CD4-positive, CD25-positive, alpha-beta regulatory T cell (primary cell): ENCODE measurements at regions not wholly inside any gene's neighbourhood (a gene's known extent, or its start where the extent isn't known, plus 50 kb on each side); places are given as distances from the start of the nearest gene placed in this dataset.

ENCODE experiments used
- ATAC-seq, 2 donors: fragments of 150-1000 bp; cut with Tn5 transposase; one replicate each; pipeline ENCODE4 v1.10.0; 2021; ENCODE audit warnings: low read depth in 2 of 2, moderate number of reproducible peaks in 2 of 2, moderate library complexity in 1 of 2
- DNase-seq, 3 donors: peaks; one replicate each; pipeline versions ENCODE4 v3.0.0 to v3.0.0-alpha.2; 2012 to 2022; ENCODE audit warnings: mixed read lengths in 1 of 3
- H3K27ac ChIP-seq: one replicate; pipeline ENCODE4 v1.7.0; 2013; ENCODE audit warnings: mild to moderate bottlenecking, low read length; ENCODE audit not compliant: insufficient read depth, poor library complexity, severe bottlenecking
- H3K27me3 ChIP-seq: one replicate; pipeline ENCODE4 v1.7.0; 2013; ENCODE audit warnings: low read length; ENCODE audit not compliant: control insufficient read depth, insufficient read depth
- H3K36me3 ChIP-seq: one replicate; pipeline ENCODE4 v1.7.0; 2013; ENCODE audit warnings: mild to moderate bottlenecking, low read length, moderate library complexity; ENCODE audit not compliant: control insufficient read depth, insufficient read depth
- H3K4me1 ChIP-seq: 2 replicates; pipeline ENCODE4 v1.7.0; 2013; ENCODE audit warnings: mild to moderate bottlenecking, low read length; ENCODE audit not compliant: insufficient read depth, control insufficient read depth, poor library complexity, severe bottlenecking
- H3K4me3 ChIP-seq: one replicate; pipeline ENCODE4 v1.7.0; 2013; ENCODE audit warnings: low read depth, mild to moderate bottlenecking, low read length, moderate library complexity
- H3K9me3 ChIP-seq, 2 experiments: 1 replicate in 1 of 2; 2 replicates in 1 of 2; pipeline ENCODE4 v1.7.0; 2013; ENCODE audit warnings: low read length in 2 of 2, mild to moderate bottlenecking in 1 of 2, moderate library complexity in 1 of 2; ENCODE audit not compliant: control insufficient read depth in 2 of 2
- H3K27ac Mint-ChIP-seq, 3 donors: one replicate each; pipeline ENCODE4 v1.8.0; 2020 to 2022; ENCODE audit warnings: mild to moderate bottlenecking in 3 of 3, mixed read lengths in 3 of 3, moderate library complexity in 2 of 3
- H3K27me3 Mint-ChIP-seq: one replicate; pipeline ENCODE4 v1.8.0; 2022; ENCODE audit warnings: mild to moderate bottlenecking, mixed read lengths
- H3K36me3 Mint-ChIP-seq: one replicate; pipeline ENCODE4 v1.8.0; 2020; ENCODE audit warnings: mixed read lengths
- H3K4me1 Mint-ChIP-seq, 4 donors: one replicate each; pipeline ENCODE4 v1.8.0; 2020 to 2022; ENCODE audit warnings: mixed read lengths in 4 of 4, mild to moderate bottlenecking in 1 of 4
- H3K4me3 Mint-ChIP-seq, 4 donors: one replicate each; pipeline ENCODE4 v1.8.0; 2020 to 2022; ENCODE audit warnings: mild to moderate bottlenecking in 4 of 4, mixed read lengths in 4 of 4, moderate library complexity in 3 of 4
- H3K9me3 Mint-ChIP-seq, 7 donors: one replicate each; pipeline ENCODE4 v1.8.0; 2020 to 2022; ENCODE audit warnings: mixed read lengths in 7 of 7, mild to moderate bottlenecking in 3 of 7, moderate library complexity in 2 of 7

DNA sequence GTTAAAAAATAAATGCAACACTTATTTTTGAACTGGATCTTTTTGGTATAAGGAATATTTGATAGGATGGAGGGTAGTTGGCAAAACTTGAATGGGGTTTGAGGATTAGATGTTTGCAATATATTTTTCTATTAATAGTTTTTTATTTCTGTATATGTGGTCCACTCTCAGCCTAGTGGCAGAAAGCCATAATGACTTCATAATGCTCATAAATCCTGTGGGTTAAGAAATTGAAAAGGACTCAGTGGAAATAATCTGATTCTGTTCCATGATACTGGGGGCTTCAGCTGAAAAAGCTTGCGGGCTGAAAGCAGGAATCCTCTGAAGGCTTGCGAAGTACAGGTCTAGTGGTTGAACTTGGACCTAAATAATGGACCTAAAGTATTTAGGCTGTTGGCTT, 1028.6 kb upstream of the PRMT6 start:
- H3K27ac Mint-ChIP-seq = no peak overlapping the region

GRCh38 chr1:106037526-106037925, 1018.9 kb upstream of the PRMT6 start:
- ATAC-seq = no peak
- H3K4me1 ChIP-seq = no peaks in the 10 kb centered on the region
- H3K27ac Mint-ChIP-seq = no peak overlapping the region
- H3K9me3 ChIP-seq = peaks cover 5% of the 10 kb centered on the region in 2 experiments
- H3K4me1 Mint-ChIP-seq = no peaks in the 10 kb centered on the region
- H3K9me3 Mint-ChIP-seq = peaks cover 0 to 18% (median 5%) of the 10 kb centered on the region in 7 donors
- H3K4me3 Mint-ChIP-seq = no peak overlapping the region
- no peak overlapping the region for H3K27ac ChIP-seq
- H3K27me3 Mint-ChIP-seq = no peaks in the 10 kb centered on the region
- H3K27me3 ChIP-seq = no peaks in the 10 kb centered on the region
- H3K36me3 Mint-ChIP-seq = no peaks in the 10 kb centered on the region
- DNase-seq = no peak
- no peak overlapping the region for H3K4me3 ChIP-seq
- no peaks in the 10 kb centered on the region for H3K36me3 ChIP-seq

More for the DNA sequence above, 1028.6 kb upstream of the PRMT6 start:
- H3K36me3 ChIP-seq = no peaks in the 10 kb centered on the region
- no peak overlapping the region for H3K4me3 ChIP-seq
- H3K9me3 ChIP-seq = no peaks in the 10 kb centered on the region
- no peaks in the 10 kb centered on the region for H3K4me1 ChIP-seq
- Mint-ChIP-seq H3K4me3 (no peak overlapping the region), H3K9me3 (peaks cover 0 to 6% (median 0%) of the 10 kb centered on the region in 7 donors), H3K4me1 (no peaks in the 10 kb centered on the region), H3K27me3 (no peaks in the 10 kb centered on the region), H3K36me3 (no peaks in the 10 kb centered on the region)
- ATAC-seq (no peak), DNase-seq (no peak)
- no peak overlapping the region for H3K27ac ChIP-seq
- H3K27me3 ChIP-seq = no peaks in the 10 kb centered on the region

- Mint-ChIP-seq H3K9me3 (peaks cover 0 to 24% (median 8%) of the 10 kb centered on the region in 7 donors), H3K27ac (no peak overlapping the region), H3K4me3 (no peak overlapping the region), H3K4me1 (no peaks in the 10 kb centered on the region), H3K36me3 (no peaks in the 10 kb centered on the region), H3K27me3 (no peaks in the 10 kb centered on the region)
- Histone ChIP-seq H3K4me1 (no peaks in the 10 kb centered on the region), H3K27me3 (no peaks in the 10 kb centered on the region), H3K27ac (no peak overlapping the region), H3K9me3 (peaks cover 5 to 8% of the 10 kb centered on the region in 2 experiments), H3K4me3 (no peak overlapping the region), H3K36me3 (no peaks in the 10 kb centered on the region)
- no peak for DNase-seq
- ATAC-seq = no peak
Measured at GRCh38 chr1:106038260-106038659, 1018.2 kb upstream of the PRMT6 start.

DNA sequence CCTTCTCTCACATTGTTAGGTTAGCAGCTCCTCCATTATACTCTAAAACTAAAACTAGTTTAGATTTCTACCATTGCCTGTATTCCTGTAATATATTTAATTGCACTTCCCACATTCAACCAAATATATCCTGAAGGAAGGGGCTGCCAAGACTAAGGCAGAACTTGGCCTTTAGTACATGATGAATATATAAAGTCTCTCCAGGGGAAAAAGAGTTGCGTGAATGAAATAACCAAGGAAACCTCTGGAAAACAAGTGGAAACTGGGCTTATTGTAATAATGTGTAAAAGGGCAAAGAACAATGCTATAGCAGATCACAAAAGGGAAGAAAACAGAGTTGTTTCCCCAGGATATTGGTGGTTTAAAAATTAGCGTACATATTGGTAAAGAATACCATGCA, 1012.5 kb upstream of the PRMT6 start:
- no peak for ATAC-seq
- H3K27ac Mint-ChIP-seq = no peak overlapping the region

DNA sequence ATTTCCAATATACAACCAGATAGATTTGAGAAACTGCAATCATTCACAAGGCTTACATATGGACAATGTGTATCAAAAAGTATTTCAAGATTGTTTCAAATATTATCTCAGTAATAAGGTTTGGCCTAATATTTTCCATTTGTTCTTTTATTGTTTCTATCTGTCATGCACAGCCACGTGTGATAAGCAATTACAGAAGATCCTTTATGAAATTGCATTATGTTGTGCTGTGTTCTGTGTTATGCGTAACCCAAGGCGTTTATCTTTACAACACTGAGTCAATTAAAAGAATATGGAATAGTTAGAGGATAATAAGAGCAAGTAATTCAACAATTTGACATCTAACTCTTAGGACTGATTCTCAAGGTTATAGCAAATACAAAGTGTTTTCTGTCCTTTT, 1009.3 kb upstream of the PRMT6 start:
- no peak overlapping the region for H3K27ac ChIP-seq
- H3K4me3 ChIP-seq = no peak overlapping the region
- no peaks in the 10 kb centered on the region for H3K36me3 ChIP-seq
- Mint-ChIP-seq H3K4me1 (no peaks in the 10 kb centered on the region), H3K27ac (no peak overlapping the region), H3K9me3 (peaks cover 7 to 33% (median 9%) of the 10 kb centered on the region in 7 donors), H3K4me3 (no peak overlapping the region), H3K36me3 (no peaks in the 10 kb centered on the region), H3K27me3 (no peaks in the 10 kb centered on the region)
- peaks cover 3% of the 10 kb centered on the region in 2 experiments for H3K9me3 ChIP-seq
- H3K4me1 ChIP-seq = no peaks in the 10 kb centered on the region
- ATAC-seq (no peak), DNase-seq (no peak)
- no peaks in the 10 kb centered on the region for H3K27me3 ChIP-seq

More for the DNA sequence above, 1012.5 kb upstream of the PRMT6 start:
- Mint-ChIP-seq H3K27me3 (no peaks in the 10 kb centered on the region), H3K4me1 (no peaks in the 10 kb centered on the region), H3K36me3 (no peaks in the 10 kb centered on the region), H3K9me3 (peaks cover 4 to 22% (median 7%) of the 10 kb centered on the region in 7 donors), H3K4me3 (no peak overlapping the region)
- H3K4me3 ChIP-seq = no peak overlapping the region
- no peaks in the 10 kb centered on the region for H3K36me3 ChIP-seq
- no peak overlapping the region for H3K27ac ChIP-seq
- H3K4me1 ChIP-seq = no peaks in the 10 kb centered on the region
- no peaks in the 10 kb centered on the region for H3K27me3 ChIP-seq
- DNase-seq = no peak
- peaks cover 3% of the 10 kb centered on the region in 2 experiments for H3K9me3 ChIP-seq

DNA sequence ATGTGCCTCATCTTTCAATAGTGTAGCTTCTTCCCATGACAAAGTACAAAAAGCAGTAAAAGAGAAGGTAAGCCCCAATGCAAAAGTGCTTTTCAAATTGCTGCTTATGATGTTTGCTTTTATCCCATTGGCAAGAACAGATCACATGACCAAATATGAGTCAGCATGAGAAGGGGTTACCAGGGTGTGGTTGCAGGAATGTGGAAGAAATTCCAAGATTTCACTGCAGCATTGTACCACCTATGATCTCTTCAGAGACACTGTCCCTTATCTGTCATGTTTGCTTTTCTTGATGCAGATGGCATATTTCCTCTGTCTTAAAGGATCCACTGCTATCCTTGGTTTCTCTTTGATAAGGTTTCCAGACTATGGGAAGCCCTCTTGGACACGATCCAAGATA, 1006.9 kb upstream of the PRMT6 start:
- H3K27me3 ChIP-seq = no peaks in the 10 kb centered on the region
- no peak for DNase-seq
- no peaks in the 10 kb centered on the region for H3K36me3 Mint-ChIP-seq
- H3K4me3 Mint-ChIP-seq = no peak overlapping the region
- H3K9me3 ChIP-seq = no peaks in the 10 kb centered on the region
- no peaks in the 10 kb centered on the region for H3K4me1 ChIP-seq
- no peaks in the 10 kb centered on the region for H3K27me3 Mint-ChIP-seq
- H3K4me1 Mint-ChIP-seq = no peaks in the 10 kb centered on the region
- H3K4me3 ChIP-seq = no peak overlapping the region
- no peak overlapping the region for H3K27ac ChIP-seq
- peaks cover 2 to 38% (median 9%) of the 10 kb centered on the region in 7 donors for H3K9me3 Mint-ChIP-seq
- ATAC-seq = no peak
- no peaks in the 10 kb centered on the region for H3K36me3 ChIP-seq
- no peak overlapping the region for H3K27ac Mint-ChIP-seq

- Histone ChIP-seq H3K4me3 (no peak overlapping the region), H3K27me3 (no peaks in the 10 kb centered on the region), H3K36me3 (no peaks in the 10 kb centered on the region), H3K27ac (no peak overlapping the region), H3K4me1 (no peaks in the 10 kb centered on the region), H3K9me3 (no peaks in the 10 kb centered on the region)
- Mint-ChIP-seq H3K36me3 (no peaks in the 10 kb centered on the region), H3K4me3 (no peak overlapping the region), H3K9me3 (peaks cover 0 to 26% (median 6%) of the 10 kb centered on the region in 7 donors), H3K27ac (no peak overlapping the region), H3K27me3 (no peaks in the 10 kb centered on the region), H3K4me1 (no peaks in the 10 kb centered on the region)
- no peak for DNase-seq
- ATAC-seq = no peak
Measured at GRCh38 chr1:106055855-106056254, 1000.6 kb upstream of the PRMT6 start.

DNA sequence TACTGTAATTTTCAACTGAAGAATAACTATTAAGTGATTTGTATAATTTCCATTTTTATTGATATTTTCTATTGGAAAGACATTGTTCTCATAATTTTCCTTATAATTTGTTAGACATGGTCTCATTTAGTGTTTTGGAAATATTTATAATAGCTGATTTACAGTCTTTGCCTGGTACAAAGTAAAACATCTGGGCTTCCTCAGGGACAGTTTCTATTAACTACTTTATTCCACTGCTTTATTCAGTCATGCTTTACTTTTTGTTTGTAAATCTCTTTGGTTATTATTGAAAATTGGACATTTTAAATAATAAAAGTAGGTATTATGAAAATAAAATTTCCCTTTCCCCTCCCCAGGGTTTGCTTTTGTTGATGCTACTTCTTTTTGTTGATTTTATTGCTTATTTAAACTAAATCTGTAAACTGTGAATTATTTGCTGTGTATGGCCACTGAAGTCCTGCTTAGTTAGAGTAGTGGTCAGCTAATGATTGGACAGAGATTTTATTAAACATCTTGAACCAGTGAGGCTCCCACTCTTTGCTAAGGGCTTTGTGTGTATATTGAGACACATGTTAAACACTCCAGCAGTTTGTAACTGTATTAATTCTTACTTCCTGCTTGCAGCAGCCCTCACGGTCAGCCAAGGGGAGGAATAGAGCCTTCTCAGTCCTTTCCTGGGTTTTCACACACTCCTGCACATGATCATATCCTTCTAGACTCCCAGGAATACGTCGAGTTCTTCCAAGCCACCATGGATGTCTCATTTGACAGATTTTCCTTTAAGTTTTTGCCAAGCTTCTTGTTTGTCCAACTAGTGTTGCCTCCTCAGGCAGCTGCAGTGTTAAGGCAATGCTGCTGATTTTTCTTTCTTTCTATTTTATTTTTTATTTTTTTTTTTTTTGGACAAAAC, 994.6 kb upstream of the PRMT6 start:
- Histone ChIP-seq H3K36me3 (no peaks in the 10 kb centered on the region), H3K27me3 (no peaks in the 10 kb centered on the region), H3K4me1 (no peaks in the 10 kb centered on the region), H3K27ac (no peak overlapping the region), H3K4me3 (no peak overlapping the region), H3K9me3 (no peaks in the 10 kb centered on the region)
- DNase-seq = no peak
- Mint-ChIP-seq H3K27ac (no peak overlapping the region), H3K9me3 (peaks cover 0 to 18% (median 2%) of the 10 kb centered on the region in 7 donors), H3K4me3 (no peak overlapping the region), H3K36me3 (no peaks in the 10 kb centered on the region), H3K27me3 (no peaks in the 10 kb centered on the region), H3K4me1 (no peaks in the 10 kb centered on the region)
- ATAC-seq = no peak
